Sigmoid colon (tissue), 4 donors: ENCODE measurements at regions not wholly inside any gene's neighbourhood (a gene's known extent, or its start where the extent isn't known, plus 50 kb on each side); places are given as distances from the start of the nearest gene placed in this dataset.
"Not testable (repeated sequence)": the region's sequence is repeated elsewhere in the genome, so short reads cannot be mapped to it uniquely, and the experiment has no call there.

ENCODE experiments used
- EP300 ChIP-seq, 4 donors: sonication (generic); formaldehyde crosslinking; IDR thresholded peaks; one replicate each; pipeline ENCODE4 v1.6.1; 2017; ENCODE audit warnings: antibody characterized with exemption in 4 of 4
- POLR2A ChIP-seq, 2 donors: fragments of 450-650 bp; IDR thresholded peaks; one replicate each; pipeline ENCODE4 v1.6.1; 2016; ENCODE audit warnings: antibody characterized with exemption in 2 of 2, mild to moderate bottlenecking in 2 of 2, moderate library complexity in 2 of 2
- POLR2AphosphoS5 ChIP-seq, 4 donors: sonication (generic); formaldehyde crosslinking; IDR thresholded peaks; one replicate each; pipeline ENCODE4 v1.6.1; 2017; ENCODE audit warnings: antibody characterized with exemption in 4 of 4
- TF ChIP-seq, protein P1 (sequence below), 4 experiments: fragments of 450-650 bp in 3 of 4; fragments of 200-600 bp in 1 of 4; IDR thresholded peaks; one replicate each; pipeline ENCODE4 v1.5.1; 2016 to 2019; ENCODE audit warnings: antibody characterized with exemption in 4 of 4, mild to moderate bottlenecking in 3 of 4, moderate library complexity in 2 of 4

DNA sequence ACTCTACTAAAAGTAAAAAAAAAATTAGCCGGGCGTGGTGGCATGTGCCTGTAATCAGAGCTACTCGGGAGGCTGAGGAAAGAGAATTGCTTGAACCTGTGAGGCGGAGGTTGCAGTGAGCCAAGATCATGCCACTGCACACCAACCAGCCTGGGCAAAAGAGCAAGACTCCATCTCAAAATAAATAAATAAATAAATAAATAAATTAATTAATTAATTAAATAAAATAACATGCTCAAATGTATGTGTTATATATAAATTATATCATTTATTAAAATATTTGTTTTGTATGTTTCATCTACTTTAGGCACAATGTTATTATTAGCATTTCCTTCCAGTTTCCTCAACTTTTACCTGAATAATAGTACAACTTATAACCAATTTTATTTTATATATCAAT, 229.6 kb downstream of the ALG10 start:
- TF ChIP-seq, protein P1, sequence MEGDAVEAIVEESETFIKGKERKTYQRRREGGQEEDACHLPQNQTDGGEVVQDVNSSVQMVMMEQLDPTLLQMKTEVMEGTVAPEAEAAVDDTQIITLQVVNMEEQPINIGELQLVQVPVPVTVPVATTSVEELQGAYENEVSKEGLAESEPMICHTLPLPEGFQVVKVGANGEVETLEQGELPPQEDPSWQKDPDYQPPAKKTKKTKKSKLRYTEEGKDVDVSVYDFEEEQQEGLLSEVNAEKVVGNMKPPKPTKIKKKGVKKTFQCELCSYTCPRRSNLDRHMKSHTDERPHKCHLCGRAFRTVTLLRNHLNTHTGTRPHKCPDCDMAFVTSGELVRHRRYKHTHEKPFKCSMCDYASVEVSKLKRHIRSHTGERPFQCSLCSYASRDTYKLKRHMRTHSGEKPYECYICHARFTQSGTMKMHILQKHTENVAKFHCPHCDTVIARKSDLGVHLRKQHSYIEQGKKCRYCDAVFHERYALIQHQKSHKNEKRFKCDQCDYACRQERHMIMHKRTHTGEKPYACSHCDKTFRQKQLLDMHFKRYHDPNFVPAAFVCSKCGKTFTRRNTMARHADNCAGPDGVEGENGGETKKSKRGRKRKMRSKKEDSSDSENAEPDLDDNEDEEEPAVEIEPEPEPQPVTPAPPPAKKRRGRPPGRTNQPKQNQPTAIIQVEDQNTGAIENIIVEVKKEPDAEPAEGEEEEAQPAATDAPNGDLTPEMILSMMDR (IDR thresholded peaks at IDR 0.05) = not testable (repeated sequence)
- TF ChIP-seq POLR2AphosphoS5, POLR2A, EP300 (IDR thresholded peaks at IDR 0.05): not testable (repeated sequence)
